ENCODE measurements at regions not wholly inside any gene's neighbourhood (a gene's known extent, or its start where the extent isn't known, plus 50 kb on each side); places are given as distances from the start of the nearest gene placed in this dataset.

DNA sequence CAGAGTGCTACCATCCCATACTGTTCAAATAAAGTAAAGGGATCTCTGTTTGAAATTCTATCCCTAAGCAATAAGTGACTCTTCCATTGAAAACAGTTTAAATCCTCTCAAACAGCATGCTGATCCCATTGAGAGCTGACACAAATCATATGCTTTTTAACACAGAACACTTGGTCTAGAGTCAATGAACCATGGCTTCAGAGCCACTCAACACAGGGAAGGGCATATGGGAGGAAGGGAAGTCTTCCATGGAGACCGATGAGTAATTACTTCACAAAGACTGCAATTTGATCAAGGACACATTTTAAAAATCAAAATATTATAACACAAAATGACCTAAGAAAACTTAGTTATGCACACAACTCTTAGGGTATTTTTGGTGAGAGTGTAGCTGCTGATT lies 1073.0 kb upstream of the MAP3K7 start:
- ATAC-seq (no peak), FAIRE-seq (no peak), DNase-seq (ENCODE audit: low read depth, low spot score) (no peak)
- no peaks in the 10 kb centered on the region for H4K20me1 ChIP-seq (ENCODE audit: control insufficient read depth, insufficient read depth)
- H3K9me3 ChIP-seq (replicated peaks; ENCODE audit: control insufficient read depth, insufficient read depth, low read length) = no peaks in the 10 kb centered on the region
- no peak overlapping the region for H3K27ac ChIP-seq (ENCODE audit: control insufficient read depth, insufficient read depth)
- H3K4me1 ChIP-seq (ENCODE audit: control insufficient read depth, insufficient read depth, low read length) = no peaks in the 10 kb centered on the region; the same call in 1 of the 2 replicates
- H3K36me3 ChIP-seq (ENCODE audit: control insufficient read depth in 2 of 2, insufficient read depth in 2 of 2, low read length in 1 of 2) = no peaks in the 10 kb centered on the region
- in situ Hi-C loops (cut with MboI) = no loop called here
- intact Hi-C loops (cut with micrococcal nuclease; ENCODE audit: unreplicated experiment) = loop anchor here (5.0 kb wide), 1 partner anchor 178 kb away; no protein-coding TSS in a partner anchor
- no peak overlapping the region for H3K4me2 ChIP-seq (ENCODE audit: control insufficient read depth, insufficient read depth)
- 5% methylated on average over 1 of the region's 1 CpG for WGBS (ENCODE audit: insufficient coverage, insufficient replicate concordance, low lambda C conversion rate, missing lambda C conversion rate)
- POLR2A ChIA-PET = interaction anchor here (1.3 kb wide), 1 partner anchor 11 kb away, joined by 4 read pairs; no protein-coding TSS in a partner anchor
- no peak overlapping the region for H2AFZ ChIP-seq (ENCODE audit: control insufficient read depth, low read depth, low read length)
- no peaks in the 10 kb centered on the region for H3K79me2 ChIP-seq (ENCODE audit: control insufficient read depth, insufficient read depth, low read length)
- RAD21 ChIA-PET (ENCODE audit: unreplicated experiment) = no interaction called here
- no peaks in the 10 kb centered on the region for H3K27me3 ChIP-seq (replicated peaks in 1 of 2; ENCODE audit: control insufficient read depth in 2 of 2, insufficient read depth in 2 of 2, low read length in 1 of 2)
- BruUV-seq (replicated peaks) = no TSS peak
- no peak overlapping the region for H3K9ac ChIP-seq (ENCODE audit: control insufficient read depth, insufficient read depth, low read length)
- SMC1A ChIA-PET (ENCODE audit: uncharacterized antibody, unreplicated experiment) = interaction anchor here (0.9 kb wide), 1 partner anchor 719 kb away, joined by 3 read pairs; no protein-coding TSS in a partner anchor
- H3K4me3 ChIP-seq = no peak overlapping the region
- CTCF ChIA-PET = no interaction called here
- no peak for TF ChIP-seq CHD2 (IDR thresholded peaks at IDR 0.05; ENCODE audit: borderline replicate concordance, low read depth, low read length)
- TF ChIP-seq, protein P1, sequence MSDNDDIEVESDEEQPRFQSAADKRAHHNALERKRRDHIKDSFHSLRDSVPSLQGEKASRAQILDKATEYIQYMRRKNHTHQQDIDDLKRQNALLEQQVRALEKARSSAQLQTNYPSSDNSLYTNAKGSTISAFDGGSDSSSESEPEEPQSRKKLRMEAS (IDR thresholded peaks at IDR 0.05; ENCODE audit: low read depth, low read length) = no peak
- TF ChIP-seq MXI1 (IDR thresholded peaks at IDR 0.05; ENCODE audit: low read depth, low read length) = no peak
- no peak for TF ChIP-seq CHD4 (IDR thresholded peaks at IDR 0.05)
- no peak for TF ChIP-seq NRF1 (conservative IDR thresholded peaks at IDR 0.05; ENCODE audit: low read depth, low read length)
- no peak for TF ChIP-seq NFXL1 (IDR thresholded peaks at IDR 0.05; ENCODE audit: borderline replicate concordance)
- TF ChIP-seq GABPA (IDR thresholded peaks at IDR 0.05; ENCODE audit: low read depth) = no peak
- TF ChIP-seq, protein P2, sequence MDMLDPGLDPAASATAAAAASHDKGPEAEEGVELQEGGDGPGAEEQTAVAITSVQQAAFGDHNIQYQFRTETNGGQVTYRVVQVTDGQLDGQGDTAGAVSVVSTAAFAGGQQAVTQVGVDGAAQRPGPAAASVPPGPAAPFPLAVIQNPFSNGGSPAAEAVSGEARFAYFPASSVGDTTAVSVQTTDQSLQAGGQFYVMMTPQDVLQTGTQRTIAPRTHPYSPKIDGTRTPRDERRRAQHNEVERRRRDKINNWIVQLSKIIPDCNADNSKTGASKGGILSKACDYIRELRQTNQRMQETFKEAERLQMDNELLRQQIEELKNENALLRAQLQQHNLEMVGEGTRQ (IDR thresholded peaks at IDR 0.05; ENCODE audit: borderline replicate concordance, low read depth, low read length) = no peak
- TF ChIP-seq BCL3 (IDR thresholded peaks at IDR 0.05; ENCODE audit: borderline replicate concordance, insufficient read depth, low read depth, low read length, poor library complexity, severe bottlenecking) = no peak
- TF ChIP-seq, protein P3, sequence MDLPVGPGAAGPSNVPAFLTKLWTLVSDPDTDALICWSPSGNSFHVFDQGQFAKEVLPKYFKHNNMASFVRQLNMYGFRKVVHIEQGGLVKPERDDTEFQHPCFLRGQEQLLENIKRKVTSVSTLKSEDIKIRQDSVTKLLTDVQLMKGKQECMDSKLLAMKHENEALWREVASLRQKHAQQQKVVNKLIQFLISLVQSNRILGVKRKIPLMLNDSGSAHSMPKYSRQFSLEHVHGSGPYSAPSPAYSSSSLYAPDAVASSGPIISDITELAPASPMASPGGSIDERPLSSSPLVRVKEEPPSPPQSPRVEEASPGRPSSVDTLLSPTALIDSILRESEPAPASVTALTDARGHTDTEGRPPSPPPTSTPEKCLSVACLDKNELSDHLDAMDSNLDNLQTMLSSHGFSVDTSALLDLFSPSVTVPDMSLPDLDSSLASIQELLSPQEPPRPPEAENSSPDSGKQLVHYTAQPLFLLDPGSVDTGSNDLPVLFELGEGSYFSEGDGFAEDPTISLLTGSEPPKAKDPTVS (IDR thresholded peaks at IDR 0.05; ENCODE audit: low read depth, low read length) = no peak
- TF ChIP-seq SMARCA5 (IDR thresholded peaks at IDR 0.05) = no peak
- no peak for TF ChIP-seq CUX1 (IDR thresholded peaks at IDR 0.05; ENCODE audit: insufficient replicate concordance, low read depth, low read length)
- no peak for TF ChIP-seq LARP7 (IDR thresholded peaks at IDR 0.05)
- no peak for TF ChIP-seq MEF2B (IDR thresholded peaks at IDR 0.05; ENCODE audit: partially characterized antibody, poor library complexity, severe bottlenecking)
- no peak for TF ChIP-seq ASH2L (IDR thresholded peaks at IDR 0.05; ENCODE audit: borderline replicate concordance, low read depth)

Data from GM12878 (cell line).